ENCODE measurements at regions not wholly inside any gene's neighbourhood (a gene's known extent, or its start where the extent isn't known, plus 50 kb on each side); places are given as distances from the start of the nearest gene placed in this dataset.

DNA sequence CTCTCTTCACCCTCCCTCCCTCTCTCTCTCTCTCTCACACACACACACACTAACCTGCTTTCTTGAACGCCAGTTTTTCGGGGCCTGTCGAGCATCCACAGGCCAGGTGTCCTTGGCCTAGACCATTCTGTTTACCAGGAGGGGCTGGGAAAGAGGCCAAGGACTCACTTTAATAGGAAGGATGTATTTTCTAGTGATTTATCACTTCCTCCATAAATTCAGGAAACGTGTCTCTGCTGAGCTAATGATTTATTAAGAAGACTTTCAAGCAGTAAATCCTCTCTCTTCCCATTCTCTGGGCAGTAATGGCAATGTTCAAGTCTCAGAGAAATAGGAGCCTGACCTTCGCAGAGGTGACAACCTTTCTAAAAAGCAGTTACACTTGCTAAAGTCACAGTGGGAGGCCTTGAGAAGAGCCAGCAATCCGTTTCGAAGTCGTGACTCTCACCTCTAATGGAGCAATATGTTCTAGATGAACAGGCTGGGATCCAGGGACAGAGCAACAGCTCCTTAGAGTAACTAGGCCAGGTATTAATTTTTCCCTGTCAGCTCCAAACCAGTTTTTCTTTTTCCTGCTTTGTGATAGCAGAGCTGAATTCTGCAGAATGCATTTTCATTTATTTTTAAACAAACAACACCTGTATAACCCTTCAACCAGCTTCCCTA lies 1357.5 kb upstream of the SORCS1 start:
- Histone ChIP-seq H3K4ac (replicated peaks; ENCODE audit: insufficient read length, low read depth, low read length) (no peak overlapping the region), H3K79me1 (ENCODE audit: low read depth, low read length) (no peaks in the 10 kb centered on the region), H2BK12ac (ENCODE audit: low read depth, low read length) (no peak overlapping the region), H2BK15ac (ENCODE audit: low read length) (no peak overlapping the region), H3K27me3 (replicated peaks in 1 of 4; ENCODE audit: control insufficient read depth in 3 of 4, extremely low read depth in 1 of 4, insufficient read depth in 3 of 4, low read length in 3 of 4) (no peaks in the 10 kb centered on the region), H2AFZ (ENCODE audit: low read length) (no peak overlapping the region), H2AK5ac (ENCODE audit: low read depth, low read length) (no peak overlapping the region), H4K91ac (replicated peaks; ENCODE audit: insufficient read length, low read length) (no peak overlapping the region), H3K14ac (ENCODE audit: insufficient read length) (no peak overlapping the region), H4K5ac (ENCODE audit: insufficient read length, low read depth, low read length) (no peak overlapping the region), H3K27ac (ENCODE audit: low read depth, low read length) (no peak overlapping the region), H3K56ac (replicated peaks; ENCODE audit: insufficient read length, low read depth, low read length) (no peak overlapping the region), H2BK120ac (replicated peaks; ENCODE audit: low read depth, low read length) (no peak overlapping the region), H3K18ac (ENCODE audit: extremely low read depth, low read length) (no peak overlapping the region), H2BK5ac (ENCODE audit: low read depth, low read length) (no peak overlapping the region), H4K20me1 (replicated peaks in 1 of 2; ENCODE audit: control insufficient read depth in 1 of 2, insufficient read depth in 2 of 2, low read length in 2 of 2) (no peaks in the 10 kb centered on the region), H3K23me2 (ENCODE audit: low read depth, low read length) (no peaks in the 10 kb centered on the region), H3K4me3 (ENCODE audit: extremely low read depth in 1 of 4, insufficient read depth in 2 of 4, low read depth in 3 of 4, low read length in 4 of 4) (no peak overlapping the region), H3K79me2 (ENCODE audit: control insufficient read depth in 1 of 2, insufficient read depth in 2 of 2, low read length in 2 of 2) (no peaks in the 10 kb centered on the region), H3K4me2 (ENCODE audit: insufficient read depth in 1 of 2, low read depth in 2 of 2, low read length in 2 of 2) (no peak overlapping the region), H3K9ac (replicated peaks in 1 of 4; ENCODE audit: extremely low read depth in 1 of 4, low read depth in 3 of 4, low read length in 3 of 4) (no peak overlapping the region), H3K36me3 (ENCODE audit: control insufficient read depth in 2 of 4, insufficient read depth in 4 of 4, low read length in 3 of 4) (no peaks in the 10 kb centered on the region), H3K23ac (ENCODE audit: insufficient read length) (no peak overlapping the region), H4K8ac (ENCODE audit: extremely low read depth, insufficient read depth, low read length) (no peak overlapping the region), H3K4me1 (replicated peaks in 1 of 4; ENCODE audit: control insufficient read depth in 3 of 4, insufficient read depth in 4 of 4, low read length in 3 of 4) (peaks cover 0 to 4% (median 0%) of the 10 kb centered on the region in 4 experiments; a peak in 3 of 7 replicates), H3K9me3 (ENCODE audit: insufficient read depth in 2 of 2, low read depth in 1 of 2, low read length in 1 of 2) (peaks cover 0 to 5% of the 10 kb centered on the region in 2 experiments; a peak in 1 of 4 replicates), H2BK20ac (ENCODE audit: low read length) (no peak overlapping the region)
- POLR2A ChIA-PET (ENCODE audit: partially characterized antibody), result interaction anchor here (0.7 kb wide), 1 partner anchor 12 kb away, joined by 3 read pairs; no protein-coding TSS in a partner anchor
- FAIRE-seq (no peak), DNase-seq (ENCODE audit: low read depth in 1 of 2, low spot score in 2 of 2) (no peak)
- 71% methylated on average over 8 of the region's 8 CpGs; no CpG with 5 or more reads in 1 of the 2 experiments for whole genome bisulfite sequencing, 2 experiments (ENCODE audit: extremely low coverage in 1 of 2, insufficient coverage in 1 of 2, insufficient read length in 1 of 2, insufficient replicate concordance in 2 of 2, low coverage in 1 of 2, low lambda C conversion rate in 2 of 2, missing lambda C conversion rate in 1 of 2)
- CTCF ChIA-PET (ENCODE audit: partially characterized antibody), result interaction anchor here (0.7 to 2.6 kb wide), 3 partner anchors 11 to 22 kb away, joined by 3 to 7 read pairs (median 3); no protein-coding TSS in a partner anchor
- TF ChIP-seq CTBP2 (IDR thresholded peaks at IDR 0.05; ENCODE audit: borderline replicate concordance, insufficient read depth, insufficient read length, low read length), result no peak
- no peak for TF ChIP-seq POU5F1 (IDR thresholded peaks at IDR 0.05; ENCODE audit: low read depth, low read length)
- TF ChIP-seq TCF12 (IDR thresholded peaks at IDR 0.05; ENCODE audit: low read depth, low read length), result no peak
- TF ChIP-seq POLR2AphosphoS5 (IDR thresholded peaks at IDR 0.05; ENCODE audit: low read depth, low read length), result no peak
